HG03442 (cell line): ENCODE measurements at regions not wholly inside any gene's neighbourhood (a gene's known extent, or its start where the extent isn't known, plus 50 kb on each side); places are given as distances from the start of the nearest gene placed in this dataset.

ENCODE experiments used
- ATAC-seq: cut with Tn5 transposase; IDR thresholded peaks from one replicate; pipeline ENCODE4 v1.9.1; 2021; ENCODE audit warnings: mild to moderate bottlenecking, moderate library complexity; ENCODE audit not compliant: unreplicated experiment

- no peak for ATAC-seq
Observed at GRCh38 chr9:119435076-119435475, 65.8 kb upstream of the BRINP1 start.

GRCh38 chr9:119432428-119432827 is 63.2 kb upstream of the BRINP1 start:
- ATAC-seq = no peak

- ATAC-seq = no peak
Observed at GRCh38 chr9:119429302-119429701, 60.1 kb upstream of the BRINP1 start.

- ATAC-seq = no peak
Observed at GRCh38 chr9:119420231-119420630, 51.0 kb upstream of the BRINP1 start.
